T-helper 2 cell treated with Interferon-gamma antibody and Interleukin-4, amounts not matched to agents 100 ng/mL and 5 ng/mL, for 36 hours (primary cell): ENCODE measurements at regions not wholly inside any gene's neighbourhood (a gene's known extent, or its start where the extent isn't known, plus 50 kb on each side); places are given as distances from the start of the nearest gene placed in this dataset.
"Not testable (repeated sequence)": the region's sequence is repeated elsewhere in the genome, so short reads cannot be mapped to it uniquely, and the experiment has no call there.

ENCODE experiments used
- intact Hi-C: fragments of 100-400 bp; cut with micrococcal nuclease; formaldehyde crosslinking; loops from one replicate; pipeline ENCODE4 v1.15.1; 2023

DNA sequence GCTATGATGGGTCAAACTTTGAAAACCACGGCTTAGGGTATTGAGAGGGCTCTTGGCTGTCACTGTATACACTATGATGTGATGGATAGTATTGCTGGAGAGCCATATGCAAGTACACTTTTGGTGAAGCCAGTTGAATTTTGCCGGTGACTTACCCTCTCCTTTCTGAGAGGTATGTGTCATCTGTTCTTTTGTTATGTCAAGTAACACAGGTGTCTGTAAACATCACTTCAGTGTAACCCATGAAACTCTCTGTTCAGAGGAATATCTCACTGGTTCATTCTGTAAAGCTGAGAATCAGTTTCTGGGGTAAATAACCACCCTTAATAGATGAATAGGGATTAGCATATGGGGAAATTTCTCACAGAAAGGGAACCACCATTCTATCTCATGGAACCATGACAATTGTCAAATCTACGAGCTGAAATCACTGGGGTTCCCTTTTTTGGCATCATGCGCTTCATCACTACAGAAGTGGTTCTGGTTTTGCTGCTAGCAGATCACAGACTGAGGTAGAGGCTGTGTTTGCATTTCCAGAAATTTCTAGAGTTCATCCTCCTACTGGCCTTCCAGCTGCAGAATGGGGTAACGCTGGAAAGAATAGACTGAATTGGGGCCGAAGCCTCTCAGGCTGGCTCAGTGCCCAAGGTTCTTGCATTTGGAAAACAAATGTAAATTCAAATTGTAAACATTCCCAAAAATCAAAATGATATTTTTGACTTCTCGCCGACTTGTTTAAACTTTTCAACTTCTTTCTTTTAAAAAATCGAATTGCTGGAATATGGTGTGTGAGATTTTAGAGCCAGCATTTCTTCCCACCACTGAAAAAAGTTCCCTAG is 83.3 kb upstream of the CREB5 start:
- intact Hi-C loops = no loop called here

- intact Hi-C loops = no loop called here
These were observed 82.5 kb upstream of the CREB5 start for GRCh38 chr7:28329661-28330363.

DNA sequence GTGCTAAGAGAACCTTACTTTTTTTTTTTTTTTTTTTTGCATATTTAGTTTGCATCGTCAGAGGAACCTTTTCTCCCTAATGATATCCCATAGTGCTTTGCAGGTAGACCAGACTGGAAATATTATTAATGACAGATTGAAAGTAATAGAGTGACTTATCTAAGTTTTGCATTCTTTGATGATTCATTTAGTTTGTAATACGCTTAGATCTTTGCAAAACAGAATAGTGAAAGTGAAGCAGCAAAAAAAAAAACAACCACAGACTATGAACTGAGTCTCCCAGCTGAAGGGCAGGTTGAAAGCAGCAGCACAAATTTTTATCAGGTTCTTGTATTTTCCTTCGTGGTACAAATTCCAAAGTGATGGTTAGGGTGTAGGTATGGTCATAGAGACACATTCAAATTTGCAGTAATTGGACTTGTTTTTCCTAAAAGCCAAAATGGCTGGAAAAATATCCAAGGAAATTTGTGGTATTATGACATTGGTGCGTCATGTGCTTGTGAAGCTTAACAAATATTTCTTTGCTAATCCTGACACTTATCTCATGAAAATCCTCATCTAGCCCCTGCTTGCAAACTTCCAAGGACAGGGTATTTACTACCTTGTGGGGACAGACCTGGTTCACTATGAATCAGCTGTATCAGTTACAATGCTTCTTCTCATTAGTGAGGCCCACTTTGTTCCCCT is 81.8 kb upstream of the CREB5 start:
- intact Hi-C loops = no loop called here

- intact Hi-C loops = no loop called here
These were observed 80.3 kb upstream of the CREB5 start for GRCh38 chr7:28332046-28332445.

- intact Hi-C loops = not testable (repeated sequence)
These were observed 78.8 kb upstream of the CREB5 start for GRCh38 chr7:28333548-28333947.

DNA sequence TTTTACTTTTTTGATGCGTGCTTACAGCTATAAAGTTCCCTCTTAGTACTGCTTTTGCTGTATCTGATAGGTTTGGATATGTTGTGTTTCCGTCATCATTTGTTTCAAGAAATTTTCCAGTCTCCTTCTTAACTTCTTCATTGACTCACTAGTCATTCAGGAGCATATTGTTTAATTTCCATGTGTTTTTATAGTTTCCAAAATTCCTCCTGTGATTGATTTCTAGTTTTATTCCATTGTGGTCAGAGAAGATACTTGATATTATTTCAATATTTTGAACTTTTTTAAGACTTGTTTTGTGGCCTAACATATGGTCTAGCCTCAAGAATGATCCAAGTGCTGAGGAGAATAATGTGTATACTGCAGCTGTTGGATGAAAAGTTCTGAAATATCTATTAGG is 75.5 kb upstream of the CREB5 start:
- intact Hi-C loops = no loop called here

- intact Hi-C loops = no loop called here
These were observed 74.3 kb upstream of the CREB5 start for GRCh38 chr7:28338041-28338440.

DNA sequence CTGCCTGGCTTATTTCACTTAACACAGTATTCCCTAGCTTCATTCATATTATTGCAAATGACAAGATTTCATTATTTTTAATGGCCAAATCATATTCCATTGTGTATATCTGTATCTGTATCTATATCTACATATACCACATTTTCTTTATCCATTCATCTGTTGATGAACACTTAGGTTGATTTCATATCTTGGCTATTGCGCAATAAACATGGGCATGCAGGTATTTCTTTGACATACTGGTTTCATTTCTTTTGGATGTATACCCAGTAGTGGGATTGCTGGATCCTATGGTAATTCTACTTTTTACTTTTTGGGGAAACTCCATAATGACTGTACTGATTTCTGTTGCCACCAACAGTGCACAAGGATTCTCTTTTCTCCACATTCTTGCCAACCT is 68.9 kb upstream of the CREB5 start:
- intact Hi-C loops = no loop called here

DNA sequence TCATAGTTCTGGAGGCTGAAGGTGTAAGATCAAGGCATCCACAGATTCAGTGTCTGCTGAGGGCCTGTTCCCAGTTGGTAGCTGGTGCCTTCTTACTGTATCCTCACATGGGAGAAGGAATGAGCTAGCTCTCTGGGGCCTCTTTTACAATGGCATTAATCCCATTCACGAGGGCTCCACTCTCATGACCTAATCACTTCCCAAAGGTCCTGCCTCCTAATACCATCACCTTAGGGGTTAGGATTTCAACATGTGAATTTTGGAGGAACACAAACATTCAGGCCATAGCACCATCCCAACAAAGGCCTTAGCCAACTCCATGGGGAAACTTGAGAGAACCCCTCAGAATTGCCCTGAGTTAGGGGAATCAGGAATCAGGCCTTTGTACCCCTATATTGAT is 66.1 kb upstream of the CREB5 start:
- intact Hi-C loops = no loop called here

DNA sequence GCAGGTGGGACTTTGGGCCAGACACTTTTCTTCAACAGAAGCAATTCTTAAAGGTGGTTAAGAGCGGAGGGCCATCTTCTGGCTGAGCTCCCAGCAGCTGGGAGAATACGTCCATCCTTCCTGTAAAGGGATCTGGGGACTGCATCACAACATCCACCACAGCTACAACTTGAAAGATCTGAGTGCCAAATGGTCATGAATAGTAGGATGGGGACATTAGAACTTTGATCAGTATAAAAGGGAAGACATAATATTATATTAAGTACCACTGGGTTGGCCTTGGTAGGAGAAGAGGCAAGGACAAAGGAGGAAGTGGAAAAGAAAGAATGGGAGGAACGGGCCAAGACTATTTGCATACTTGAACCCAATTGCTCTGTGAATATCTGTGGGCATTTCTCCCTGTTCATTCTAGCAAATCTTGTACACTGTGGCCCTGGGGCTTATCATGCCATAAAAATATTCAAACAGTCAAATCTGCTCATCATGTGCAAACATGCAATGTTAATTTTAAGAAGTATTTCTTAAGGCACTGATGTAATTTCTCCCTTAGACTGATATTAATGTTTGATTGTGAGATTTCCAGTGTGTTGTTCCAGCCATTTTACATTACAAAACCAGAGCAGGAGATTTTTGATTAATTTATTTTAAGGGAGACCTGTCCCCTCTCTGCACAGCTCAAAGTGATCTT is 65.5 kb upstream of the CREB5 start:
- intact Hi-C loops = no loop called here

- intact Hi-C loops = no loop called here
These were observed 64.6 kb upstream of the CREB5 start for GRCh38 chr7:28347475-28348318.

DNA sequence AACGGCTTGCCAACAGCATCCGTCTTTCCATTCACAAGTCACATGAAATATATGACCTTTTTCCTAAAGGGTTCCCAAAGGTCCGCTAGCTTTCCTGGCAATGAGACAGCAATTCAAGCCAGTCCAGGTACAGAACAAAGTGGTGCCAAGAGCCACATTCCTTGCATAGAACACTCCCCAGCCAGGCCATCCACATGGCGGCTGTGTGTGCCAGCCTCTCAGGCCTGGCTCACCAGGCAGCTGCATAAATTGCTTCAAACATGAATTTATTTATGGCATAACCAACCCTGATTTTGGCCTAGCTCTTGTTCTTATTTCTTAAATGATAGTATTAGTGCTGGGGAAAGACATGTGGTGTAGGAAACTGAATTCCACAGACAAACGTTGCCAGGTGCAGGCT is 63.7 kb upstream of the CREB5 start:
- intact Hi-C loops = no loop called here

GRCh38 chr7:28349637-28350036 is 62.7 kb upstream of the CREB5 start:
- intact Hi-C loops = no loop called here

- intact Hi-C loops = no loop called here
These were observed 61.7 kb upstream of the CREB5 start for GRCh38 chr7:28350662-28351061.

DNA sequence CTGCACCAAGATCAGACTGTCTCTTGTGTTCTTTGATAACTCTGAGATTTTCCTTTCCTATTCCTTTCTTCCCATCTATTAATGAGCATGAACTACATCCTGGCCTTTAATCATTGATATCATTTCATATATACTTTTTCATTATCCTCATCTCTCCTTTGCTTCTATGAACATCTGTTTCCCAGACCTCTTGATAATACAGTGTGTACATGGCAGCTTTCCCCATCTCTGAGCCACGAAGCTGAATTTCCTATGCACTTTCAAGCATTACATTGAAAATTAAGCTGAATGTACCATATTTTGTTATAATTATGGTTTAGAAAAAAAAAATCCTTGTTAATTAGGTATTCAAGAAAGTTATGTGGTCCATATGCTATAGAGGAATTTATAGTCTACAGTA is 60.9 kb upstream of the CREB5 start:
- intact Hi-C loops = no loop called here

DNA sequence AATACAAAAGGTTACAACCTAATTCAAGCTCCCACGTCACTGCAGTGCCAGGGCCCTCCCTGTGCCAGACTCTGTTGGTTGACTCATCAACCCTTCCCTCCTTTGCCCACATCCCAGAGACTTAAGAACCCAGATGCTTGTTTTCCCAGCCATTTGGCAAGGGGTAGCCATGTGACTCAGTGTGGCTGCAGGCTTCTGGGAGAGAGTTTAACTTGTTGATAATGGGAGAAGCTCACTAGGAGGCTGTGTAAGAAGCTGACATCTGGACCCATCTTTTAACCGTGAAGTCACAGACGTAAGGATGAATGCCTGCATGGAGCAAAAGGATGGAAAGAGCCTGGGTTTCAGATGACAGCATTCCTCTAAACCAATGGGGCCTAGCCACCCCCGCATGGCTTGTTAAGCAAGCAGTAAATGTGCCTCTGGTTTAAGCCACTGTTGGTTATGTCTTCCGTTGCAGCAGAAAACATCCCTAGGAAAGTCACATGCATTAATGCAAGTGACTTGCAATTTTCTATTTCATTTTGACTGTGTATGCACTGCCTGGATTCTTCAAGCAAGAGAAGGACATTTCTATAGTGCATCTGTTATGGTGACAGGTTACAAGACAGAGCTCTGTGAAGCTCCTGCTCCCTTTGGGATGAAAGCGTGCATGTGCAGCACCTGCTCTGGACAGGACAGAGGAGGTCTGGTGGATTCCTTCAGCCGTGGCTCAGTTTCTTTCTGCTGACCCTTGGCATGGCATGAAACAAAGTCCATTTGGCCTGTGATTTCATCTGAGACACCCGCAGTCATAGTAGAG is 57.5 kb upstream of the CREB5 start:
- intact Hi-C loops = no loop called here

- intact Hi-C loops = no loop called here
These were observed 56.5 kb upstream of the CREB5 start for GRCh38 chr7:28355635-28356319.

- intact Hi-C loops = no loop called here
These were observed 55.7 kb upstream of the CREB5 start for GRCh38 chr7:28356619-28357018.

DNA sequence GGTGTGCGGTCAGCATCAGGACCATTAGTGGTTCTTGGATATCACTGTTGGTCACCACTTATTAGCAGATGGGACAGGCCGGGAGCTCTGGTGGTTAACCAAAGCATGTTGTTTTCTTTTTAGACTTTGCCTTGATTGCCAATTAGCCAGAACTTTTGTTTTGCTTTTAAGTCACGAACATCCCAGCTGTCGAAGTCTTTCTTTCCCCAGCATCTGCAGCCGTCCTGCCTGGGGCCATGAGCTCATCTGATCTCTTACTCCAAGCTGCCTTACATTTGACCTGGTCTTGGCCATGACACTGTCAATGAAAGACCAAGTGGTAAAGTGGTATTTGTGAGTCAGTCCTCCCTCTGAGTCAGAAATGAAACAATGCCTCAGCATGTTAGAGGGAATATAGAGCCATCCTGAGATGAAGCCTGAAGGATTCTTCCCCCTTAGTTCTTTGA is 53.9 kb upstream of the CREB5 start:
- intact Hi-C loops = no loop called here
